HG02763 (cell line): ENCODE measurements at regions not wholly inside any gene's neighbourhood (a gene's known extent, or its start where the extent isn't known, plus 50 kb on each side); places are given as distances from the start of the nearest gene placed in this dataset.
"Not testable (repeated sequence)": the region's sequence is repeated elsewhere in the genome, so short reads cannot be mapped to it uniquely, and the experiment has no call there.

Experiments
- ATAC-seq: cut with Tn5 transposase; IDR thresholded peaks from one replicate; pipeline ENCODE4 v1.9.1; 2021; ENCODE audit warnings: mild to moderate bottlenecking, moderate library complexity; ENCODE audit not compliant: unreplicated experiment

DNA sequence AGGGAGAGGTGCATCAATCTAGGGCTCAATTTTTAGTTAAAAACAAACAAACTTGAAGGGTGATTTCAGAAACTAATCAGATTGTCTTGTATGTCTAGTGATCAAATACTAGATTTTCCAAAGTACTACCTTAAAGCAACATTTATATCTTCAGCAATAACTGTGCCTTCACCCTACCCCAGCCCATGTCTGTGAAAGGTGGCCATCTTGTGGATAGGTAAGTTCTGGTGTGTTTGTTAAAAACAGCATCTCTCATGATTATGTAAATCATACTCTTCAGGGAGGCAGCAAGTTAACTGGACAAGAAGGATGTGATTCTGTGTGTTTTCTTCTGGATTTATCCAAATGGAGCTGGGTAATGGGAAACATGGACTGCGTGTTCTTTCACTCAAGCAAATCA, 81.4 kb upstream of the ACSL1 start:
- no peak for ATAC-seq

DNA sequence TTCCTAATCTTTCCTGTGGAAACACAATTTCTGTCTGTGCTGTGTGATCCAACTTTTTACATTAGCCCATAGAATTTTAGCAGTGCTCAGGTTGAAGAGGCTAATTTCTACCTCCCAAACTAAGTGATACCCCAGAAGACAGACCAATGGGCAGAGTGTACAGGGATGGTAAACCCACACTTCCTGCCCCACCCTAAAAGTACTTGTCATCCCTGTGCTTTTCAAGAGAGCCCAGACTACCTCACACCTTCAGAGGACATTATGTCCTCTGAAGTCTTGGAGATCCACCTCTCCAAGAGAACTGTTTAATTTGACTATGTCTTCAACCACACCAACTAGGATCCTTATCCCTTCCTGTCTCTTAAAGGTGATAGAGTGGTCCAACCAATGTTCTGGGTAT, 82.0 kb upstream of the ACSL1 start:
- no peak for ATAC-seq

GRCh38 chr4:184911310-184911709, 85.5 kb upstream of the ACSL1 start:
- no peak for ATAC-seq

GRCh38 chr4:184913356-184914143, 87.8 kb upstream of the ACSL1 start:
- ATAC-seq, result no peak

GRCh38 chr4:184918799-184919198, 93.0 kb upstream of the ACSL1 start:
- ATAC-seq, result not testable (repeated sequence)

DNA sequence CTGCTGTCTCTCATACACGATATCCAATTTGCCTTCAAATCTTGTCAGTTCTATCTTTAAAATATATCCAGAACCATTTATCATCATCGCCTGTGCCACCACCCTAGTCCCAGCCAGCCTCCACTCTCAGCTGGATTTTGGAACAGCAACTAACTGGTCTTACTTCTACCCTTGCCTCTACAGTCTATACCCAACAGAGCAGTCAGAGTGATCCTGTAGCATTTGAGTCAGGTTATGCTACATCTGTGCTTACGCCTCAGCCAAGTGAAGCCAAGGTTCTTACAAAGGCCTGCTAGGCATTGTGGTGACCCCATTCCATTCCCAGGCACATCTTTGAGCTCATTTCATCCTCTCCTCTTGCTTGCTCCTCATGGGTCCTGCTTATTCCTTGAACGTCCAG, 95.7 kb upstream of the ACSL1 start:
- ATAC-seq, result no peak

DNA sequence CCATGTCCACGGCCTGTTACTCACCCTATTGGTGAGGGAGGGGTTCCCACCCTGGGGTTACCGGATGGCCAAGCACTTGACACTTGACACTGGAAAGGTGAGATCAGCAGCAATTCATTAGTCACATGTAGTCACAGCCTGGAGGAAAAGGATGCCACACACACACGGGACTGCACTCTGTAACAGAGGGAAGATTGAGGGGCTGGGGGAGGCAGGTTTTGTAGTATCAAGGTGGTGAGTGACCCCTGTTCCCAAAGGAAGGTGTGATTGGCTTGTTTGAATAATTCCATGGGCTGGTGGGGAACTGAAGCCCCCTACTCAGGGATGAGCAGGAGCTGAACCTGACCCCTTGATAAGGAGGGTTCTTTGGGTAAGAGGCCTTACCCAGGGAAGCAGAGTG, 96.0 kb upstream of the HELT start:
- ATAC-seq, result no peak

DNA sequence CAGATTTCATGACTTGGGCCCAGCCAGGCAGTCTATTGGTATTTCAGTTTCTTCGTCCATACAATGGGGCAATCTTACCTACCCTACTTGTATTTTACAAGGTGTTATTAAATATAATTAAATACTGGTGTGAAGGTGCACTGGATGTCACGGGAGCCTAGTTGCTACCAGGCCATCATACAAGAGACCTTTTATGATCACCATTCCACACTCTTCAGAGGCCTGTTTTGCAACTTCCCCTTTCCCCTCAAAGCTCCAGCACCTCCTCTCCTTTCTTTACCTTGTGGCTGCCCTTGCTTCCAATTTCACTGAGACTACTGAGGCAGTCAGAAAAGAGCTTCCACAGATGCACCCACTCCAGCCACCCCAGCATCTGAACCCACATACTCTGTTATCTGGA, 93.8 kb upstream of the HELT start:
- ATAC-seq, result no peak

DNA sequence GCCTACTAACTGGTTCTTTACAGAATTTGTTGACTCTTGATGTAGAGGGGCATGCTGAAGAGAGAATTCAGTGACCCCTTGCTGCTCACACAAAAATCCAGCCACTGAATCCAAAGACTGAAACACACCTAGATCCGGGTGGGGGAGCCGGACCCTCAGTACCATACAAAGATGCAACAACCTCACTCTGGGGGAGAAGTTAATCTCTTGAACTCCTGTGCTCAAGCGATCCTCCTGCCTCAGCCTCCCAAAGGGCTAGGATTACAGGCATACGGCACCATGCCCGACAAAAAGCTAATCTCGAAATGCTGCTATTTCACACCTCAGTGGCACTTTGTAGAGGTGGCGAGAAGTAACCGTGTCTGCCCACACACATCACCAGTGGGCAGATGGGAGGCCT, 88.8 kb upstream of the HELT start:
- no peak for ATAC-seq

- no peak for ATAC-seq
Observed at GRCh38 chr4:184930026-184930425, 88.3 kb upstream of the HELT start.

DNA sequence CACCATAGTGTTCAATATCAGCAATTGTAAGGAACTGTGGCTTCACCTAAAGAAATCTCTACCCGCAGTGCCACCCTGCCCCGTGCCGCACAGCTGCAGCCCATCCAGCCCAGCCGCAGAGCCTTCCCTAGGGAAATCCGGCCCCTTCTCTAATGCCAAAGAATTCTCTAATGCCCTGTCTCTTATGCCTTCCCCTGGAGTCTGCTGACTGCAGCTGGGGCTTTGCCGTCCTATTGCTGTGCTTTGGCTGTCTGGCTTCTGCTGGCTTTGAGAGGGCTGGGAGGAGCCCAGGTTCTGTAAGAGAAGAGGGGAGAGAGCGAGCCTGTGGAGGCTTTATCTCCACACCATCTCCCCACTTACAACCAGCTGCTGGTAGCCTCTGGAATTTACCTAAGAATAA, 85.9 kb upstream of the HELT start:
- no peak for ATAC-seq

GRCh38 chr4:184933311-184933710, 85.0 kb upstream of the HELT start:
- no peak for ATAC-seq

- no peak for ATAC-seq
Observed at GRCh38 chr4:184934184-184934583, 84.1 kb upstream of the HELT start.

- no peak for ATAC-seq
Observed at GRCh38 chr4:184934961-184935360, 83.3 kb upstream of the HELT start.

GRCh38 chr4:184936071-184936470, 82.2 kb upstream of the HELT start:
- no peak for ATAC-seq

- ATAC-seq, result no peak
Observed at GRCh38 chr4:184937030-184937710, 81.1 kb upstream of the HELT start.

- ATAC-seq, result no peak
Observed at GRCh38 chr4:184937745-184938144, 80.5 kb upstream of the HELT start.

GRCh38 chr4:184938871-184939270, 79.4 kb upstream of the HELT start:
- ATAC-seq, result no peak

DNA sequence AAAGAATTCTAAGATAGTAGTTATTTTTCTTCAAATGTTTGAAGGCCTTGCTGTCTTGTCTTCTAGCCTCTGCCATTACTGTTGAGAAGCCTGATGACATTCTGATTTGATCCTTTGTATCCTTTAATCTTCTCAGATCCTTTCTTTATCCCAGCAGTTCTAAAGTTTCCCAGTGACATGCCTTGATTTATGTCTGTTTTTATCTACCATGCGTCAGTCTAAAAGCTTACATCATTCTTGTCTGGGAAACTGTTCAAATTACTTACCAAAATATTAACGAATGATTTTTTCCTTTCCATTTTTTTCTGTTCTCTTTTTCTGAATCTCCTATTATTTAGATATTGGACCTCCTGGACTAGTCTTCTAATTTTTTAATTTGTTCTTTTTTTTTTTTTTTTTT, 78.3 kb upstream of the HELT start:
- ATAC-seq, result no peak

DNA sequence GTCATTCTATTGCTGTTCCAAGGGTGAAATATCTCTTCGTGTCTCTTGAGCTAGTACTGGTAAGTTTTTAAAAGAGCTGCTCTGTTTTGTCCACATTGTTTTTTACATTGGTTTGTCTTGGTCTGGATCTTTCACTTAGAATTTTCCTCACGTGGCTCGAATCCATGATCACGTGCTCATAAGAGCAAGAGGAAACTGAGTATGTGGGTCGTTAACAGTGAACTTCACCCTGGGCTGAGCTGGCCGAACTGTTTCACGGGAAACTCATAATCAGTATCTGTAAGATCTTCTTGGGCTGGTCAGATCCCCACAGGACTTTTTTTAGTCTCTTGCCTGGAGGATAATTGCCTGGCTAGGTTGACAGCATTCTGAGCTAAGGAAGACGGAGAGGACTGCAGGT, 77.8 kb upstream of the HELT start:
- no peak for ATAC-seq

GRCh38 chr4:184941671-184942418, 76.4 kb upstream of the HELT start:
- no peak for ATAC-seq
